PC-3 (cell line): ENCODE measurements at regions not wholly inside any gene's neighbourhood (a gene's known extent, or its start where the extent isn't known, plus 50 kb on each side); places are given as distances from the start of the nearest gene placed in this dataset.

Experiments used
- EZH2 ChIP-seq: fragments of 300-600 bp; sonication (generic); IDR thresholded peaks from one replicate; pipeline ENCODE4 v1.6.1; 2017; ENCODE audit warnings: antibody characterized with exemption, mild to moderate bottlenecking, low read length; ENCODE audit not compliant: unreplicated experiment
- EZH2phosphoT487 ChIP-seq: fragments of 300-600 bp; sonication (generic); IDR thresholded peaks from 2 replicates; pipeline ENCODE4 v1.6.1; 2018; ENCODE audit warnings: mild to moderate bottlenecking, antibody characterized with exemption, low read length, borderline replicate concordance
- TF ChIP-seq, protein P1 (sequence below): fragments of 300-600 bp; sonication (generic); conservative IDR thresholded peaks from 2 replicates; pipeline ENCODE4 v1.5.1; 2017; ENCODE audit warnings: antibody characterized with exemption, low read depth, mild to moderate bottlenecking, low read length

DNA sequence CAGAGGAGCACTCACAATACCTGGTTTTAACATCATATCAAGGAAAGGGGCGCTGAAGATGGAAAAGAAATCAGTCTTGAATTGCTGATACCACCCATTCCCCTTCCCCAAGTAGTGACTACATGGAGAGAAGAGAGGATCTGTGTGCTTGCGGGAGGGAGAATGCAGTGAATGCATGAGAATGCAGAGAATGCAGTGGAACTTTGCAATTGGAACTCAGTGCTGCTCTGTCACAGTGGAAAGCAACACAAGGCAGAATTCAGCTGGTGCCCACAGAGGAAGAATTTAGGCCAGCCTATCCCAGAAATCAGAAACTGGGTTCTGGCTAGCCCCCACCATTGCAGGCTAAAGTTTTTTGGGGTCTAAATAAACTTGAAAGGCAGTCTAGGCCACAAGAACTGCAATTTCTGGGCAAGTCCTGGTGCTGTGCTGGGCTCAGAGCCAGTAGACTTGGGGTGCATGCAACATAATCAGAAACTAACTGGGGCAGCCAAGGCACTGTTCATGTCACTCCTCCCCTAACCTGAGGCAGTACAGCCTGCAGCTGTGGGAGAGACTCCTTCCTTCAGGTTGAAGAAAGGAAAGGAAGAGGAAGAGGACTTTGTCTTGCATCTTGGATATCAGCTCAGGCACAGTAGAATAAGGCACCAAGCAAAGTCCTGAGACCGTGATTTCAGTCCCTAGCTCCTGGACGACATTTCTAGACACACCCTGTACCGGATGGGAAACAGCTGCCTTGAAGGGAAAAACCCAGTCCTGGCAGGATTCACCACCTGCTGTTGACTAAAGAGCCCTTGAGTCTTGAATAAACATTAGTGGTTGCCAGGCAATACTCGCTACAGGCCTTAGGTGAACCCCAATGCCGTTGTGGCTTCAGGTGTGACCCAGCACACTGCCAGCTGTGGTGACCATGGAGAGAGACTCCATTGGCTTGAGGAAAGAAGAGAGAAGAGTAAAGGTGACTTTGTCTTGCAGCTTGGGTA lies 329.3 kb downstream of the TBL1XR1 start:
- TF ChIP-seq EZH2phosphoT487 (no peak), EZH2 (no peak)
- TF ChIP-seq, protein P1, sequence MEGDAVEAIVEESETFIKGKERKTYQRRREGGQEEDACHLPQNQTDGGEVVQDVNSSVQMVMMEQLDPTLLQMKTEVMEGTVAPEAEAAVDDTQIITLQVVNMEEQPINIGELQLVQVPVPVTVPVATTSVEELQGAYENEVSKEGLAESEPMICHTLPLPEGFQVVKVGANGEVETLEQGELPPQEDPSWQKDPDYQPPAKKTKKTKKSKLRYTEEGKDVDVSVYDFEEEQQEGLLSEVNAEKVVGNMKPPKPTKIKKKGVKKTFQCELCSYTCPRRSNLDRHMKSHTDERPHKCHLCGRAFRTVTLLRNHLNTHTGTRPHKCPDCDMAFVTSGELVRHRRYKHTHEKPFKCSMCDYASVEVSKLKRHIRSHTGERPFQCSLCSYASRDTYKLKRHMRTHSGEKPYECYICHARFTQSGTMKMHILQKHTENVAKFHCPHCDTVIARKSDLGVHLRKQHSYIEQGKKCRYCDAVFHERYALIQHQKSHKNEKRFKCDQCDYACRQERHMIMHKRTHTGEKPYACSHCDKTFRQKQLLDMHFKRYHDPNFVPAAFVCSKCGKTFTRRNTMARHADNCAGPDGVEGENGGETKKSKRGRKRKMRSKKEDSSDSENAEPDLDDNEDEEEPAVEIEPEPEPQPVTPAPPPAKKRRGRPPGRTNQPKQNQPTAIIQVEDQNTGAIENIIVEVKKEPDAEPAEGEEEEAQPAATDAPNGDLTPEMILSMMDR: no peak
